WTC11 (cell line): ENCODE measurements at regions not wholly inside any gene's neighbourhood (a gene's known extent, or its start where the extent isn't known, plus 50 kb on each side); places are given as distances from the start of the nearest gene placed in this dataset.

Source experiments
- ATAC-seq: fragments of 200-7000 bp; cut with Tn5 transposase; 2 replicates; pipeline ENCODE4 v1.10.0; 2021; ENCODE audit warnings: mild to moderate bottlenecking, moderate library complexity
- CTCF ChIA-PET: fragments of 300-600 bp; sonication (Branson Sonifier 250); formaldehyde crosslinking; loops from one replicate; lab custom pipeline; 2021; ENCODE audit warnings: antibody characterized with exemption; lab: Charles Lee
- POLR2A ChIA-PET: fragments of 350-600 bp; sonication (Branson Sonifier 250); formaldehyde crosslinking; loops from one replicate; lab custom pipeline; 2021; ENCODE audit warnings: antibody characterized with exemption; lab: Charles Lee
- DNase-seq: peaks from one replicate; pipeline ENCODE4 v3.0.0; 2021; ENCODE audit warnings: low spot score
- H3K27ac Mint-ChIP-seq: 2 replicates; pipeline ENCODE4 v1.8.0; 2021; ENCODE audit warnings: mixed read lengths
- H3K27me3 Mint-ChIP-seq: 2 replicates; pipeline ENCODE4 v1.8.0; 2021; ENCODE audit warnings: low read depth, mild to moderate bottlenecking, moderate library complexity, mixed read lengths
- H3K36me3 Mint-ChIP-seq: 2 replicates; pipeline ENCODE4 v1.8.0; 2021; ENCODE audit warnings: mixed read lengths
- H3K4me1 Mint-ChIP-seq: 2 replicates; pipeline ENCODE4 v1.8.0; 2022; ENCODE audit warnings: mixed read lengths
- H3K4me3 Mint-ChIP-seq: 2 replicates; pipeline ENCODE4 v1.8.0; 2021; ENCODE audit warnings: mild to moderate bottlenecking, moderate library complexity, mixed read lengths
- H3K9me3 Mint-ChIP-seq: 2 replicates; pipeline ENCODE4 v1.8.0; 2021; ENCODE audit warnings: mixed read lengths
- AFF4 ChIP-seq: sonication (generic); formaldehyde crosslinking; IDR thresholded peaks from 2 replicates; pipeline ENCODE4 v1.8.1; 2023; ENCODE audit warnings: mild to moderate bottlenecking, missing genetic modification reagents, borderline replicate concordance
- CREB1 ChIP-seq: sonication (generic); formaldehyde crosslinking; IDR thresholded peaks from 2 replicates; pipeline ENCODE4 v1.8.0; 2023; ENCODE audit warnings: mild to moderate bottlenecking, missing genetic modification reagents
- CTCF ChIP-seq: fragments of 200-600 bp; IDR thresholded peaks from 2 replicates; pipeline ENCODE4 v1.8.0; 2022; ENCODE audit warnings: antibody characterized with exemption
- E2F1 ChIP-seq: sonication (generic); formaldehyde crosslinking; IDR thresholded peaks from 2 replicates; pipeline ENCODE4 v1.8.0; 2022; ENCODE audit warnings: mild to moderate bottlenecking, missing genetic modification reagents
- FOXK1 ChIP-seq: sonication (generic); formaldehyde crosslinking; IDR thresholded peaks from 2 replicates; pipeline ENCODE4 v1.8.0; 2022; ENCODE audit warnings: mild to moderate bottlenecking, moderate library complexity, missing genetic modification reagents
- IRF1 ChIP-seq: sonication (generic); formaldehyde crosslinking; IDR thresholded peaks from 2 replicates; pipeline ENCODE4 v1.8.0; 2023; ENCODE audit warnings: missing genetic modification reagents
- JAZF1 ChIP-seq: fragments of 250-450 bp; sonication (Bioruptor Pico); IDR thresholded peaks from 2 replicates; pipeline ENCODE4 v1.9.0; 2021; ENCODE audit warnings: moderate library complexity, mild to moderate bottlenecking, inconsistent platforms
- NR3C1 ChIP-seq: sonication (generic); formaldehyde crosslinking; conservative IDR thresholded peaks from 2 replicates; pipeline ENCODE4 v1.8.1; 2023; ENCODE audit warnings: low read depth, mild to moderate bottlenecking, missing genetic modification reagents
- OVOL2 ChIP-seq: fragments of 250-450 bp; sonication (Bioruptor Pico); IDR thresholded peaks from 2 replicates; pipeline ENCODE4 v1.9.0; 2021; ENCODE audit warnings: mild to moderate bottlenecking, borderline replicate concordance
- PRDM15 ChIP-seq: sonication (generic); formaldehyde crosslinking; IDR thresholded peaks from 2 replicates; pipeline ENCODE4 v1.8.0; 2022; ENCODE audit warnings: missing genetic modification reagents
- PRRX2 ChIP-seq: fragments of 250-450 bp; sonication (Bioruptor Pico); IDR thresholded peaks from 2 replicates; pipeline ENCODE4 v1.8.0; 2021; ENCODE audit warnings: mild to moderate bottlenecking
- SP1 ChIP-seq: sonication (generic); formaldehyde crosslinking; conservative IDR thresholded peaks from 2 replicates; pipeline ENCODE4 v1.8.1; 2022; ENCODE audit warnings: missing genetic modification reagents
- ZNF121 ChIP-seq: sonication (generic); formaldehyde crosslinking; IDR thresholded peaks from 2 replicates; pipeline ENCODE4 v1.8.0; 2023; ENCODE audit warnings: missing genetic modification reagents
- ZNF263 ChIP-seq: sonication (generic); formaldehyde crosslinking; IDR thresholded peaks from 2 replicates; pipeline ENCODE4 v1.8.1; 2022; ENCODE audit warnings: low read depth, mild to moderate bottlenecking, moderate library complexity, missing genetic modification reagents
- ZNF416 ChIP-seq: fragments of 250-450 bp; sonication (Bioruptor Pico); IDR thresholded peaks from 2 replicates; pipeline ENCODE4 v1.9.0; 2021; ENCODE audit warnings: mild to moderate bottlenecking, inconsistent platforms
- ZNF512 ChIP-seq: sonication (generic); formaldehyde crosslinking; IDR thresholded peaks from 2 replicates; pipeline ENCODE4 v1.8.1; 2022; ENCODE audit warnings: missing genetic modification reagents, borderline replicate concordance
- ZSCAN18 ChIP-seq: fragments of 250-450 bp; sonication (Bioruptor Pico); IDR thresholded peaks from 2 replicates; pipeline ENCODE4 v2.1.2; 2022; ENCODE audit warnings: mild to moderate bottlenecking, moderate library complexity

- no peak for TF ChIP-seq AFF4 (CRISPR knock-in tag)
- TF ChIP-seq PRRX2 (CRISPR knock-in tag): no peak
- TF ChIP-seq ZNF263 (CRISPR knock-in tag): no peak
- TF ChIP-seq ZSCAN18 (CRISPR knock-in tag): no peak
- TF ChIP-seq OVOL2: no peak
- TF ChIP-seq NR3C1 (CRISPR knock-in tag): no peak
- TF ChIP-seq ZNF512 (CRISPR knock-in tag): no peak
- TF ChIP-seq ZNF416 (CRISPR knock-in tag): no peak
Observed at GRCh38 chr11:69879729-69880005, 60.5 kb upstream of the FGF3 start (continued).

- no peak overlapping the region for H3K4me3 Mint-ChIP-seq
- CTCF ChIA-PET: interaction anchor here (1.4 to 2.9 kb wide), 9 partner anchors 12 to 196 kb away, joined by 3 to 21 read pairs (median 5); no protein-coding TSS in a partner anchor
- DNase-seq: no peak
Observed at GRCh38 chr11:69880041-69880825, 61.0 kb upstream of the FGF3 start.

GRCh38 chr11:69880826-69881445 is 61.7 kb upstream of the FGF3 start:
- no peaks in the 10 kb centered on the region for H3K27me3 Mint-ChIP-seq
- TF ChIP-seq FOXK1 (CRISPR knock-in tag) (no peak), CTCF (no peak), PRDM15 (CRISPR knock-in tag) (no peak), E2F1 (CRISPR knock-in tag) (no peak), IRF1 (CRISPR knock-in tag) (no peak), JAZF1 (CRISPR knock-in tag) (no peak), CREB1 (CRISPR knock-in tag) (no peak), ZNF121 (no peak), OVOL2 (no peak), SP1 (CRISPR knock-in tag) (no peak)

More at GRCh38 chr11:69880041-69880825, 61.0 kb upstream of the FGF3 start:
- H3K4me1 Mint-ChIP-seq: 0 out of 2 replicates have a peak, but pooled peaks cover 2% of the 10 kb centered on the region
- H3K27ac Mint-ChIP-seq: no peak overlapping the region
- ATAC-seq: no peak
- POLR2A ChIA-PET: interaction anchor here (0.7 kb wide), 1 partner anchor 155 kb away, joined by 3 read pairs; no protein-coding TSS in a partner anchor
- TF ChIP-seq CREB1 (CRISPR knock-in tag): no peak
- no peaks in the 10 kb centered on the region for H3K27me3 Mint-ChIP-seq
- no peaks in the 10 kb centered on the region for H3K9me3 Mint-ChIP-seq
- no peaks in the 10 kb centered on the region for H3K36me3 Mint-ChIP-seq

More at GRCh38 chr11:69880826-69881445, 61.7 kb upstream of the FGF3 start:
- Mint-ChIP-seq H3K4me1 (0 out of 2 replicates have a peak, but pooled peaks cover 2% of the 10 kb centered on the region), H3K9me3 (no peaks in the 10 kb centered on the region), H3K27ac (no peak overlapping the region), H3K36me3 (no peaks in the 10 kb centered on the region), H3K4me3 (no peak overlapping the region)
- POLR2A ChIA-PET: no interaction called here
- CTCF ChIA-PET: interaction anchor here (0.8 to 3.2 kb wide), 16 partner anchors 10 to 197 kb away, joined by 3 to 24 read pairs (median 4); no protein-coding TSS in a partner anchor
- DNase-seq (no peak), ATAC-seq (no peak)
